KMS-11 (cell line): ENCODE measurements at regions not wholly inside any gene's neighbourhood (a gene's known extent, or its start where the extent isn't known, plus 50 kb on each side); places are given as distances from the start of the nearest gene placed in this dataset.

ENCODE experiments used
- H2AFZ ChIP-seq: fragments of 200-600 bp; sonication (generic); 2 replicates; pipeline ENCODE4 v1.6.1; 2016; ENCODE audit warnings: antibody characterized with exemption, mixed run types, low read depth
- H3K27ac ChIP-seq: fragments of 200-600 bp; sonication (generic); 2 replicates; pipeline ENCODE4 v1.6.1; 2016; ENCODE audit warnings: mild to moderate bottlenecking, mixed run types
- H3K27me3 ChIP-seq: fragments of 200-600 bp; sonication (generic); 2 replicates; pipeline ENCODE4 v1.6.1; 2017; ENCODE audit warnings: mild to moderate bottlenecking, low read depth, mixed run types, moderate library complexity; ENCODE audit not compliant: insufficient read depth
- H3K36me3 ChIP-seq: fragments of 200-600 bp; sonication (generic); 2 replicates; pipeline ENCODE4 v1.6.1; 2017; ENCODE audit warnings: mild to moderate bottlenecking, mixed run types; ENCODE audit not compliant: insufficient read depth
- H3K4me1 ChIP-seq: fragments of 200-600 bp; sonication (generic); 2 replicates; pipeline ENCODE4 v1.6.1; 2016; ENCODE audit warnings: mild to moderate bottlenecking, low read depth, mixed run types; ENCODE audit not compliant: poor library complexity, severe bottlenecking
- H3K4me2 ChIP-seq: fragments of 200-600 bp; sonication (generic); 2 replicates; pipeline ENCODE4 v1.7.0; 2016; ENCODE audit warnings: mild to moderate bottlenecking, mixed run types
- H3K4me3 ChIP-seq: fragments of 200-600 bp; sonication (generic); IDR thresholded peaks from 2 replicates; pipeline ENCODE4 v1.6.1; 2017; ENCODE audit warnings: low read depth, low read length, mixed read lengths; ENCODE audit not compliant: insufficient read depth
- H3K79me2 ChIP-seq: fragments of 200-600 bp; sonication (generic); 2 replicates; pipeline ENCODE4 v1.6.1; 2016; ENCODE audit warnings: low read depth, mixed run types; ENCODE audit not compliant: insufficient read depth
- H3K9ac ChIP-seq: fragments of 200-600 bp; sonication (generic); 2 replicates; pipeline ENCODE4 v1.6.1; 2016; ENCODE audit warnings: mild to moderate bottlenecking, mixed run types
- H4K20me1 ChIP-seq: fragments of 200-600 bp; sonication (generic); 2 replicates; pipeline ENCODE4 v1.6.1; 2016; ENCODE audit warnings: mild to moderate bottlenecking, mixed run types; ENCODE audit not compliant: insufficient read depth
- TF ChIP-seq, protein P1 (sequence below): fragments of 200-600 bp; sonication (generic); conservative IDR thresholded peaks from 2 replicates; pipeline ENCODE4 v1.6.1; 2017; ENCODE audit warnings: low read depth, mild to moderate bottlenecking, antibody characterized with exemption, low read length, moderate library complexity, mixed read lengths

DNA sequence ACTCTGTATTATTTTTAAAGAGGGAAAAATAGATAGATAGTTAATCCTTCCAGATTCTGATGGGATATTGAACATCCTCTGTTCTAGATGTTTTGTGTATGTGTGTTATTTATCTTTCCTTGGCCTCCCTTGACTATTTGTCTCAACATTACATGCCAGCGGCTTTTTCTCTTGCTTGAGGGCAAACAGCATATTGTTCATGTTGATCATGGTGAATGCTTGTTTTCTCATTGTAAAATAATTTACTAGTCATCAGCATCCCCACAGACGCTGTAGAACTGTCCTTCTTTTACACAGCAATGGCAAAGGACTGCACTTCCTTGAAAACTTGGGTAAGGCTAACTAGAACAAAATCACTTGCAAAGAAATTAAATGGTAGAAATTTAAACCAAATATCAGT is 1376.4 kb upstream of the GOT2 start:
- Histone ChIP-seq H3K4me2 (no peak overlapping the region), H3K27me3 (no peaks in the 10 kb centered on the region), H3K27ac (no peak overlapping the region), H3K36me3 (no peaks in the 10 kb centered on the region), H3K79me2 (no peaks in the 10 kb centered on the region), H3K4me3 (no peak overlapping the region), H4K20me1 (no peaks in the 10 kb centered on the region), H3K9ac (no peak overlapping the region), H2AFZ (no peak overlapping the region), H3K4me1 (no peaks in the 10 kb centered on the region)
- TF ChIP-seq, protein P1, sequence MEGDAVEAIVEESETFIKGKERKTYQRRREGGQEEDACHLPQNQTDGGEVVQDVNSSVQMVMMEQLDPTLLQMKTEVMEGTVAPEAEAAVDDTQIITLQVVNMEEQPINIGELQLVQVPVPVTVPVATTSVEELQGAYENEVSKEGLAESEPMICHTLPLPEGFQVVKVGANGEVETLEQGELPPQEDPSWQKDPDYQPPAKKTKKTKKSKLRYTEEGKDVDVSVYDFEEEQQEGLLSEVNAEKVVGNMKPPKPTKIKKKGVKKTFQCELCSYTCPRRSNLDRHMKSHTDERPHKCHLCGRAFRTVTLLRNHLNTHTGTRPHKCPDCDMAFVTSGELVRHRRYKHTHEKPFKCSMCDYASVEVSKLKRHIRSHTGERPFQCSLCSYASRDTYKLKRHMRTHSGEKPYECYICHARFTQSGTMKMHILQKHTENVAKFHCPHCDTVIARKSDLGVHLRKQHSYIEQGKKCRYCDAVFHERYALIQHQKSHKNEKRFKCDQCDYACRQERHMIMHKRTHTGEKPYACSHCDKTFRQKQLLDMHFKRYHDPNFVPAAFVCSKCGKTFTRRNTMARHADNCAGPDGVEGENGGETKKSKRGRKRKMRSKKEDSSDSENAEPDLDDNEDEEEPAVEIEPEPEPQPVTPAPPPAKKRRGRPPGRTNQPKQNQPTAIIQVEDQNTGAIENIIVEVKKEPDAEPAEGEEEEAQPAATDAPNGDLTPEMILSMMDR: no peak

DNA sequence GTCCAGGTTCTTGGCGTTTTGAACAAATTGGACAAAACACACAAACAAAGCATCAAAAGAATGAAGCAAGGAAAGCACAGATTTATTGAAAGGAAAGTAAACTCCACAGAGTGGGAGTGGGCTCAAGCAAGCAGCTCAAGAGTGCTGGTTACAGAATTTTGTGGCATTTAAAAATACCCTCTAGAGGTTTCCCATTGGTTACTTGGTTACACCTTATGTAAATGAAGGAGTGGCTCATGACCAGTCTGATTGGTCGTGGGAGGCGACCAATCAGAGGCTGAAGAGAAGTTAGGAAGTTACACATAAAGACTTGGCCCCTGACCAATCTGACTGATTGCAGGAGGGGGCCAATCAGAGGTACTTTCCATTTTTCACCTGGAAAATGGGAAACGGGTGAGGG is 1373.8 kb upstream of the GOT2 start:
- Histone ChIP-seq H3K27ac (no peak overlapping the region), H3K4me3 (no peak overlapping the region), H3K4me2 (no peak overlapping the region), H4K20me1 (no peaks in the 10 kb centered on the region), H3K79me2 (no peaks in the 10 kb centered on the region), H3K36me3 (no peaks in the 10 kb centered on the region), H2AFZ (no peak overlapping the region), H3K9ac (no peak overlapping the region), H3K27me3 (no peaks in the 10 kb centered on the region), H3K4me1 (no peaks in the 10 kb centered on the region)
- TF ChIP-seq, protein P1: no peak

DNA sequence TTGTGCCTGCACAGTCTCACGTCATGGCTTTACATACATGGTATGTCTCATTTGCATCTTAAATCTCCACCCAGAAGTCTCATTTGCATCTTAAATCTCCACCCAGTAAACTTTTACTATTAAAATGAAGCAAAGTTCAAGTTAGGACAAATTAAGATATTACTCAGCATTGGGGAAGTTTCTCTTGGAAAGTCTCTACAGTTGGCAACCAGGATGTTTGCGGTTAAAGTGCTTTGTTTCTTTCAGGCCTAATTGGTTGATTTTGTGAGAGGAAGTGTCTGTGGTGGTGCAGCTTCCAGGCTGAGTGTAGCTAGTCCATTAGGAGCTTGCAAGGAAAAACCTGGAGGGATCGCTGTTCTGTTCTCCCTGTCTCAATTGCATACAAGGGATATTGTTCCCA is 1373.3 kb upstream of the GOT2 start:
- Histone ChIP-seq H4K20me1 (no peaks in the 10 kb centered on the region), H3K4me2 (no peak overlapping the region), H3K4me1 (no peaks in the 10 kb centered on the region), H3K79me2 (no peaks in the 10 kb centered on the region), H3K4me3 (no peak overlapping the region), H3K36me3 (no peaks in the 10 kb centered on the region), H2AFZ (no peak overlapping the region), H3K9ac (no peak overlapping the region), H3K27ac (no peak overlapping the region), H3K27me3 (no peaks in the 10 kb centered on the region)
- TF ChIP-seq, protein P1: no peak

DNA sequence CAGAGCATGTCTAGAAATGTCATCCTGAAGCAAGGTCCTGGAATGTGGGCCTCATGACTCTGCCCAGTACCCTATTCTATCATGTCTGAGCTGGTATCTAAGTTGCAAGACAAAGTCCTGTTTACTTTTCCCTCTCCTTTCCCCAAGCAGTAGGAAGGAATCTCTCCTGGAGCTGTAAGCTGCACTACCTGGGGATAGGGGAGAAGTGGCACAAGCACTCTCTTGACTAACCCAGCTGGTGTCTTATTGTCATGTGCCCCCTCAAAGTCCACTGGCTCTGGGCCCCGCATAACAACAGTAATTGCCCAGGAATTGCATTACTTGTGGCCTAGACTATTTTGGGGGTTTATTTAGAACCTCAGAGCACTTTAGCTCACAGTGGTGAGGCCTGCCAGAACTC is 1366.3 kb upstream of the GOT2 start:
- H3K27ac ChIP-seq: no peak overlapping the region
- no peaks in the 10 kb centered on the region for H3K36me3 ChIP-seq
- no peaks in the 10 kb centered on the region for H3K79me2 ChIP-seq
- H3K4me3 ChIP-seq: no peak overlapping the region
- TF ChIP-seq, protein P1: no peak
- H3K9ac ChIP-seq: no peak overlapping the region
- H3K27me3 ChIP-seq: no peaks in the 10 kb centered on the region
- no peak overlapping the region for H3K4me2 ChIP-seq
- H2AFZ ChIP-seq: no peak overlapping the region
- no peaks in the 10 kb centered on the region for H3K4me1 ChIP-seq
- H4K20me1 ChIP-seq: no peaks in the 10 kb centered on the region

DNA sequence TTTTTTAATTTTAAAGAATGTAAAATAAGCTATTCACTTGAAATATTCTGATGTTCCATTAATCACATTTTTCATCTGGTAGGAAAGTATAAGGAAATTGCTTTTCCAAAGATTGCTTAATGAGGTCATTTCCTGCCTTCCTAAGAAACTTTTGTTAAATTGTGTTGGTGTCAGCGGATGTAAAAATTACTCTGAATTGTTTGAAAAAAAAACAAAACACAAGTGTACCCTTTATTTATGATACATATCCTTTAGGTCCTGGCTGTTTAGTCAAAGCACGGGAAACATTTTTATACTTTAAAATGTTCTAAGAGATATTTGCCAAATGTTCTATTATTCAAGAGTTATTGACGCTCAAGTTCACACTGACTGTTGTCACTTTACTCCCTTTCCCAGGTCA is 1357.4 kb upstream of the GOT2 start:
- H3K36me3 ChIP-seq: no peaks in the 10 kb centered on the region
- no peaks in the 10 kb centered on the region for H3K79me2 ChIP-seq
- TF ChIP-seq, protein P1: no peak
- no peaks in the 10 kb centered on the region for H3K4me1 ChIP-seq
- H3K9ac ChIP-seq: no peak overlapping the region
- no peaks in the 10 kb centered on the region for H3K27me3 ChIP-seq
- no peak overlapping the region for H3K4me3 ChIP-seq
- no peak overlapping the region for H3K27ac ChIP-seq
- no peaks in the 10 kb centered on the region for H4K20me1 ChIP-seq
- H2AFZ ChIP-seq: no peak overlapping the region
- H3K4me2 ChIP-seq: no peak overlapping the region
